ELR (cell line): ENCODE measurements at regions not wholly inside any gene's neighbourhood (a gene's known extent, or its start where the extent isn't known, plus 50 kb on each side); places are given as distances from the start of the nearest gene placed in this dataset.

Experiments
- DNase-seq: peaks from one replicate; pipeline ENCODE4 v3.0.0-alpha.2; 2015; ENCODE audit warnings: low read depth

DNA sequence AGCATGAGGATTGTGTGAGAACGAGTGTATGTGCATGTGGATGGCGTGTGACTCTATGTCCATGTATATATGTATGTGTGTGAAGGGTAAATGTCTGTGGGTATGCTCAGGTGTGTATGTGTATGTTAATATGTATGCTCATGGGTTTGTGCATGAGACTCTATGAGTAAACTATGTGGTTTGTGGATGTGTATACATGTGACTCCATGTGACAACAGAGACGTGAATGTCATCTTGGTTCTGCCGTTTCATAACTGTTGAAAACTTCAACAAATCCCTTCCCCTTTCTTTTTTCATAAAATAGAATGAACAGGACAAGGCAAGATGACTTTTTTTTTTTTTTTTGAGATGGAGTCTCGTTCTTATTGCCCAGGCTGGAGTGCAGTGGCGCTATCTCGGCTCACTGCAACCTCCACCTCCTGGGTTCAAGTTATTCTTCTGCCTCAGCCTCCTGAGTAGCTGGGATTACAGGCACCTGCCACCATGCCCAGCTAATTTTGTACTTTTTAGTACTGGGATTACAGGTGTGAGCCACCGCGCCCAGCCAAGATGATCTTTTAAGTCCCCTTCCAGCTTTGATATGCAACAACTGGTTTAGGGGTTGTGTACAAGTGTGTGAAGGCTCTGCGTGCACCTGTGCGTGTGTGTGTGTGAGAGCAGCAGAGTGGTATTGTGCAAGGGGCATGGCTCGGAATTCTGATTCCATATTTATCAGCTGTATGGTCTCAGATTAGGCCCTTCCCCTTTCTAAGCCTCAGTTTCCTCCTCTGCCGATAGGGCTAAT is 106.3 kb downstream of the EBNA1BP2 start:
- DNase-seq, result no peak

GRCh38 chr1:43065191-43065590 is 106.5 kb upstream of the SLC2A1 start:
- DNase-seq, result no peak

DNA sequence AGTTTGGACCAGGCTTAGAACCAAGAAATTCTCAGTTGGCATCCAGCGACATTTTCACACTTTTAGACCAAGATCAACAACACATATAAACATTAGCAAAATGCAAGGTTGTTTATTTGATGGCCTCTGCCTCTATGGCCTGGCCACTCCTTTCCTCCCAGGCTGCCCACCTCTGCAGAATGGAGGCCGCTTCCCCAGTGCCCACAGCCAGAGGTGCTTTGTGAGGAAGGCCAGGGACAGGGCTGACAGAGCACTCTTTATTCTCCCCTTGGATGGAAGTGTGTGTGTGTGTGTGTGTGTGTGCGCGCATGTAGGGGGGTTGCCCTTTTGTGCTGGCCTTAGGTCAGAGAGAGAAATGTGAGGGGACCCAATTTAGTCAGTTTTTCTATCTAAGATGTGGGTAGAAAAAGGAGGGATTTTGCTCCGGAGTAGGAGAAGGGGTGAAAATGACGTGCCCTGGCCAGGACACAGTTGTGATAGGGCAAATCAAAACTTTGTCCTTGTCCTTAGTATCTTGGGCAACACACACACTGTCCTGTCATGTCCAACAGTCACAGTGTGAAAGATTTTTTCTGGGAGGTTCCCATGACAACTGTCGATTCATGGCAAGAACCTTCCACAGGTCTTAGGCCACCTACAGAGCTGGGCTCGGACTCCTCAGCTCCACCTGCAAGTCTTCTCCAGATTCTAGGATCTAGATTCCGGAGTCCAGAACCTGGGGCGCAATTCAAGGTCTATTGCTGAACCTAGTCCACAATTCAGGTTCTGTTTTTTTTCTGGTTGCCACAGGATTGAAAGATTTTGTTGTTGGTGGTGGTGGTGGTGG is 104.9 kb upstream of the SLC2A1 start:
- DNase-seq, result no peak

GRCh38 chr1:43062527-43063095 is 103.9 kb upstream of the SLC2A1 start:
- no peak for DNase-seq

- DNase-seq, result no peak
Observed at GRCh38 chr1:43061757-43062156, 103.1 kb upstream of the SLC2A1 start.

DNA sequence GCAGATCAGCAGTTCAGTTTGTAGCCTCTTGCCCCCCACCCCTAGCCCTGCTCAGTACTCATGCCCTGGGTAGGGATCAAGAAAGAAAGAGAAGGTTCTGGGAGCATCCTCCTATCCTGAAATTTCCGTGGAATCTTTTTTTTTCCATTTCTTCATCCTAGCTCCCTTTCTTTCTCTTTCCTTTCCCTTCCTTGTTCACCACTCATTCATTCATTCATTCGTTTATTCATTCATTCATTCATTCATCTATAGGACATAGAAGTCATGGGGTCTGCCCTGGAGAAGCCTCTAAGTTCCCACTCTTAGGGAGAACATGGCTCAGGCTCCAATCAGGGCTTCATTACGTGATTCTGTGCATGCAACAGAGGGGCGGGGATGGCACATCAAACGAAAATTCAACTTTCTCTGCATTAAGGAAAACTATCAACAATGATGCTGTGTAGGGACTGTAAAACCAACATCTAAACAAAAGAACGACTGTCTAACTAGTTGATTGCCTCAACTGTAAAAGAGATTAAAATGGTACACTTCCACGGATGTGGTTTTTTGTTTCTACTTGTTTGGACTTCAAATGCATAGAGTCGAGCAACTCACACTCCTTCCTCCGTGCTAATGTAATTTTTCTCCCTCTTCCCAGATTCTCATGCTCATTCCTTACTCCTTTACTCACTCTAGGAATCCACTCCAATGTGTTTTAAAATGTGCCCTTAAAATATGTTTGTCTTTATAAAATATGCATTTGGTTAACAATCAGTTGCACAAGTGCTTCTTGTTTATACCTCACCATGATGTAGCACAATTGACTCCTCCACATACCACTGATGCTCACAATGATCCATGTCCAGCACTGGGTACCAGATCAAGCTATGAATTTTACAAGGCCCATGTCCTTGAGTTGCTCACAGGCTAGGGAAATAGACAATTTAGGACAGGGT is 101.2 kb upstream of the SLC2A1 start:
- DNase-seq, result no peak

DNA sequence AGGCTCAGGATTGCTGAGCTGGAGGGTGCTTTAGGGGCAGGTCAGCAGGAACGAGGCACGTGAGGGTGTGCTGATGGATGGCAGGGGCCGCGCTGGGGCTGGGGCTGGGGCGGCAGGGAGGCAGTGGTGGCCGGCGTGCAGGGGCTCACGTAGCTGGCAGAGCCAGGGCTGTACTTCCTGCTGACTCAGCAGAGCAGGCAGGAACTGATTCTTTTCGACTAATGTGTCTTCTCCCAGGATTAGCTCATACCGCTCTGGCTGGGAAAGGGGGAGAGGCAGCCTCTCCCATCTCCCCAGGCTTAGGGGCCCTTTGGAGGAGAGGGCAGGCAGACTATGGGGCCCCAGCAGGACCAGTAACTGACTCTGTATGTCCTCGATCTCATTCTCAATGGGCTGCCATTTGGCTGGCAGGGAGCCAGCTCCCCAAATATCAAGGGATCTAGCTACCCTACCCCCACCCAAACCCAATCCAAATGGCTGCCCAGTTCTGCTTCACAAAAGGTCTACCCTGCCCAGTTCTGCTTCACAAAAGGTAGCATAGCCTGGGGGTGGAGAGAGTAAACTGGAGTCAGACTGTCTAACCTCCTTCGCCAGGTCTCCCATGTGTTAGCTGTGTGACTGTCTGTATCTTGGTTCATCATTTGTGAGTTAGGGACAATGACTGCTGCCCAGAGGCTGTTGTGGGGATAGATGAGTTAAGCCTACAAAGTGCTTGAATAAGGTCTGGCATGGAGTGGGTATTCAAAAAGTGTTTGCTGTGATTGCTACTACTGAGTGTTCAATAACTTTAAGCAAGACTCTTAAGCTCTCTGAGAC is 100.1 kb upstream of the SLC2A1 start:
- peak; percentile 61 for DNase-seq

DNA sequence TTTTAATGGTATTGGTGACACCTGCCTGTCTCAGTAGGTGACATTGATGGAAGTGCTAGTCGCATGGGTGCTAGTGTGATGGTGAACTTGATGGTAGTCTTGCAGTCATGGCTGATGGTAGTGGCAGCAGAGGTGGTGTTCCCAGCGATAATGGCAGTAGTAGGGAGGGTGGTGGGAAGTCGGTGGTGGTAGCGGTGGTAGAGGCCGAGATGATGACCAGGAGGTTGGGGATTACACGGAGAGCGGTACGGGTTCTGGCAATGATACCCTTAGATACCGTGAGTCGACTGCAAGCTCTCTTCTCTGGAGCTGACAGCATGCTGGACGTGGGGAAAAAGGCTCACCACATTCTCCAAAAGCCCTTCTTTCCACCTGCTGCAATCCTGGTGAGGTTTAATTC is 99.4 kb upstream of the SLC2A1 start:
- no peak for DNase-seq

DNA sequence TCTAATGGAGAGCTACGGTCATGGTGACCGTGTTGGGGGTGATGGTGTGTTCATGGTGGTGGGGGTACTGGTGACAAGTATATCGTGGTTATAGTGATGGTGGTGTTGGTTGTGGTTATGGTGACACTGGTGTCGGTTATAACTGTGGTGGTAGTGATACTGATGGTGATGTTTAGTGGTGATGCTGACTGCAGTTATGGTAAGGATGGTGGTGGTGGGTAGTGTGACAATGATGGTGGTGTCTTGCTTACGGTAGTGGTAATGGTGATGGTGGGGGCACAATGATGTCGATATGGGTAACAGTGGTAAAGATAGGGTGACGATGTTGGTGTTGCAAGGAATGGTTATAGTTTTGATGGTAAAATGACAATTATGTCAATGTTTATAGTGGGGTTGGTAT is 98.9 kb upstream of the SLC2A1 start:
- DNase-seq, result no peak

DNA sequence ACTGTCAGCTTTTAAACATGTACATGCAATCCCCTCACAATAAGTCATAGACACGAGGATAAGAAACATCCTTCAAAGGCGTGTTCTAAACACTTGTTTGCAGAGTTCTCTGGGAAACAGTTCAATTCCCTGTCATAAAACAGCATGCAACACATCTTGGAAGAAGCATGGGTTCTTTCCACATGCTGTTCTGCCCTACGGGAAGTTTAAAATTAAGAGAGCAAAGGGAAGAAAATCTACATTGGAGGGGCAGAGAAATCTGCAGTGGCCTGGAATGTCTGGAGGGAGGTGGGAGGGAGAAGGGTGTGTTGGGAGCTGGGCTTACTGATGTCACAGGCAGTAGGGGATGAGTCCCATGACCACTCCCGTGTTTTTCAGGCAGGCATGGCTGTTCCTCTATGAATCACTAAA is 98.3 kb upstream of the SLC2A1 start:
- DNase-seq, result no peak

DNA sequence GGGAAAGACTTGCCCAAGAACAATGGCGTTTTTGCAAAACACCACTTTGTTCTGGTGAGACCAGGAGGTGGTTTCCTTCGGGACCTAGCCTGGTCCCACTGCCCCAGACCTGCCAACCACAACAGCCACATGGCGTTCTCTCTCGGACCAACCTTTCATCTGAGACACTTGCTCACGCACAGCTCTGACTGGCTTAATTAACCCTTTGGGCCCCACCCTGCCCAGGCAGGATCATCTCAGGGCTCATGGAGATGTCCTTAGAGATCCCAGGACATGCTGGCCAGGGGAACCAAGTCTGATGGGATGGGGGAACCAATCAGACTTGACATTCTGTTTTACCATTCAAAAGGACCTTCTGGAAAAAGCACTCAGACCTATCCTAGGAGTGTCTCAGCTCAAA is 97.8 kb upstream of the SLC2A1 start:
- DNase-seq, result no peak

GRCh38 chr1:43054961-43055360 is 96.3 kb upstream of the SLC2A1 start:
- DNase-seq, result peak; percentile 36

GRCh38 chr1:43052786-43053439 is 94.2 kb upstream of the SLC2A1 start:
- DNase-seq, result no peak

GRCh38 chr1:43052322-43052721 is 93.7 kb upstream of the SLC2A1 start:
- DNase-seq, result no peak

- DNase-seq, result no peak
Observed at GRCh38 chr1:43049481-43049880, 90.8 kb upstream of the SLC2A1 start.

DNA sequence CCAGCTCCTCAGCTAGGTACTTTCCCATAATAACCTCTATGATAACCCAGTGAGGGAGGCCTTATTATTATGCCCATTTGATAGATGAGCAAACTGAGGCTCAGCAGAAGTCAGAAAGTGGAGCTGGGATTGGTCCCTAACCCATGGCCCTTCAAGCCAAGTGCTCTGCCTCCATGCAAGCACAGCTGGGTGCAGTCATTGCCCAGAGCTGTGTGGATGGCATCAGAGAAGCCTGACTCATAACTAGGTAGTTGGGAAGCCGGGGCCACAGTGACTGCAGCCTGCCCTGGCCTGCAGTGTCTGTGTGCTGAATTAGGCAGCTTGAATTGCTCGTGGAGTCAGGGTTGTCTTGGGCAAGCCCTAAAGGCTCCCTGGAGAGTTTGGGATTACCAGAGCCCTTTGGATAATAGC is 89.9 kb upstream of the SLC2A1 start:
- peak; percentile 34 for DNase-seq

DNA sequence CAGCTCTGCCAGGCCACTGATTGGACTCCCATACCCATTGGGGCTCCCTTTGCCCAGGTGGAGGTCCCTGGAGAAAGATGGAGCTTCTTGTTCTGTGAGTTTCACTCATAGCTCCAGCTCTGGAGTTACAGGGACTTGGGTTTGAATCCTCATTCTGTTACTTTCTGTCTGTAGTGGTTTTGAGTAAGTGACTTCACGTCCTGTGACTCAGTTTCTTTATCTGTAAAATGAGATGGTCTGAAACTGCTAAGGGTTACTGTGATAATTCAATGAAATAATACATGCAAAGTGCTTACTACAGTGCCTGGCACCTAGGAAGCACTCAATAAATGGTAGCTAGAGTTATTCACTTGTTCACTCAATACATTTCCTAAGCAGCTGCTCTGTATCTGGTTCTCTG is 88.5 kb upstream of the SLC2A1 start:
- DNase-seq, result no peak

- DNase-seq, result no peak
Observed at GRCh38 chr1:43044572-43045361, 86.1 kb upstream of the SLC2A1 start.

DNA sequence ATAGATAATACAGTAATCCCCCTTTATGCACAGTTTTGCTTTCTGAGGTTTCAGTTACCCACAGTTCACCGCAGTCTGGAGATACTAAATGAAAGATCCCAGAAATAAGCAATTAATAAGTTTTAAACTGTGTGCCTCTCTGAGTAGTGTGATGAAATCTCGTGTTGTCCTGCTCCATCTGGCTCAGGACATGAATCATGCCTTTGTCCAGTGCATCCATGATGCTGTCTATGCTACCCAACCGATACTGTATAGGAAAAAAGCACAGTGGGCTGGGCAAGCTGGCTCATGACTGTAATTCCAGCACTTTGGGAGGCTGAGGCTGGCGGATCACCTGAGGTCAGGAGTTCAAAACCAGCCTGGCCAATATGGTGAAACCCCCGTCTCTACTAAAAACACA is 85.0 kb upstream of the SLC2A1 start:
- no peak for DNase-seq
